Prostate gland (tissue), 2 donors: ENCODE measurements at regions not wholly inside any gene's neighbourhood (a gene's known extent, or its start where the extent isn't known, plus 50 kb on each side); places are given as distances from the start of the nearest gene placed in this dataset.

Experiments
- CTCF ChIP-seq, 4 experiments: fragments of 200-600 bp in 2 of 4; fragments of 450-650 bp in 2 of 4; sonication (generic) in 2 of 4; IDR thresholded peaks; 1 replicate in 3 of 4; 2 replicates in 1 of 4; pipeline ENCODE4 v1.5.1; 2016 to 2019; ENCODE audit warnings: antibody characterized with exemption in 4 of 4, mild to moderate bottlenecking in 2 of 4, moderate library complexity in 2 of 4
- POLR2AphosphoS5 ChIP-seq: sonication (generic); formaldehyde crosslinking; IDR thresholded peaks from one replicate; pipeline ENCODE4 v1.6.1; 2017; ENCODE audit warnings: antibody characterized with exemption

DNA sequence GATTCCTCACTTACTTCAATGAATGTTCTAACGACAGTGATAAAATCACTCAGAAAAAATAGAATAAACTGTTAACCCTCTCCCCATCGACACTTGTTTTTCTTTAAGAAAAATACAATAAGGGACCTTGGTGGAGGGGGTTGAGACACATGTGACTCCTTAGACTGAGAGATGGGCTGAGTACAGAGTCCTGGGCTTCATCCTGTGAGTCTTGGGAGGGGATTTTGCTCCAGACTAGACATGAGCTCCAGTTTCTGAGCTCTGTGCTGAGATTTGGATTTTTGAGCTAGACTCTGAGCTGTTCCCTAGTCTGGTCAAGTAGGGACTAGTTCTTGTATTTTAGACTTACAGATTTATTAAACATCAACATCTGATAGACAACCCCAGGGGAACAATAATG, 241.5 kb upstream of the MVB12B start:
- TF ChIP-seq CTCF (IDR thresholded peaks at IDR 0.05) (no peak), POLR2AphosphoS5 (no peak)
